ENCODE measurements at regions not wholly inside any gene's neighbourhood (a gene's known extent, or its start where the extent isn't known, plus 50 kb on each side); places are given as distances from the start of the nearest gene placed in this dataset.

- Histone ChIP-seq H2BK15ac (ENCODE audit: low read length) (no peak overlapping the region), H3K27ac (ENCODE audit: low read depth, low read length) (no peak overlapping the region), H3K36me3 (ENCODE audit: control insufficient read depth in 2 of 4, insufficient read depth in 4 of 4, low read length in 3 of 4) (no peaks in the 10 kb centered on the region), H3K79me1 (ENCODE audit: low read depth, low read length) (no peaks in the 10 kb centered on the region), H4K91ac (replicated peaks; ENCODE audit: insufficient read length, low read length) (no peak overlapping the region), H2BK120ac (replicated peaks; ENCODE audit: low read depth, low read length) (no peak overlapping the region), H3K79me2 (ENCODE audit: control insufficient read depth in 1 of 2, insufficient read depth in 2 of 2, low read length in 2 of 2) (no peaks in the 10 kb centered on the region), H2BK5ac (ENCODE audit: low read depth, low read length) (0 out of 2 replicates have a peak overlapping the region, but pooled peaks have one; percentile 8), H4K20me1 (replicated peaks in 1 of 2; ENCODE audit: control insufficient read depth in 1 of 2, insufficient read depth in 2 of 2, low read length in 2 of 2) (no peaks in the 10 kb centered on the region), H2AK5ac (ENCODE audit: low read depth, low read length) (peak overlapping the region; percentile 30; the same call in 1 of the 2 replicates), H3K27me3 (replicated peaks in 1 of 4; ENCODE audit: control insufficient read depth in 3 of 4, extremely low read depth in 1 of 4, insufficient read depth in 3 of 4, low read length in 3 of 4) (no peaks in the 10 kb centered on the region), H2BK12ac (ENCODE audit: low read depth, low read length) (peak overlapping the region; percentile 62; the same call in 1 of the 2 replicates), H4K5ac (ENCODE audit: insufficient read length, low read depth, low read length) (no peak overlapping the region), H3K56ac (replicated peaks; ENCODE audit: insufficient read length, low read depth, low read length) (no peak overlapping the region), H3K4me3 (ENCODE audit: extremely low read depth in 1 of 4, insufficient read depth in 2 of 4, low read depth in 3 of 4, low read length in 4 of 4) (no peak overlapping the region), H3K4ac (replicated peaks; ENCODE audit: insufficient read length, low read depth, low read length) (no peak overlapping the region), H3K23me2 (ENCODE audit: low read depth, low read length) (no peaks in the 10 kb centered on the region), H2AFZ (ENCODE audit: low read length) (0 out of 2 replicates have a peak overlapping the region, but pooled peaks have one; percentile 79), H3K9me3 (ENCODE audit: insufficient read depth in 2 of 2, low read depth in 1 of 2, low read length in 1 of 2) (peaks cover 0 to 6% of the 10 kb centered on the region in 2 experiments; a peak in 1 of 4 replicates), H2BK20ac (ENCODE audit: low read length) (peak overlapping the region; percentile 61; the same call in 1 of the 2 replicates), H3K4me1 (replicated peaks in 1 of 4; ENCODE audit: control insufficient read depth in 3 of 4, insufficient read depth in 4 of 4, low read length in 3 of 4) (peaks cover 0 to 5% (median 2%) of the 10 kb centered on the region in 4 experiments; a peak in 3 of 7 replicates), H3K23ac (ENCODE audit: insufficient read length) (no peak overlapping the region), H3K9ac (replicated peaks in 1 of 4; ENCODE audit: extremely low read depth in 1 of 4, low read depth in 3 of 4, low read length in 3 of 4) (no peak overlapping the region), H4K8ac (ENCODE audit: extremely low read depth, insufficient read depth, low read length) (no peak overlapping the region), H3K4me2 (ENCODE audit: insufficient read depth in 1 of 2, low read depth in 2 of 2, low read length in 2 of 2) (no peak overlapping the region), H3K14ac (ENCODE audit: insufficient read length) (no peak overlapping the region), H3K18ac (ENCODE audit: extremely low read depth, low read length) (no peak overlapping the region)
- 88% methylated on average over 1 of the region's 1 CpG; no CpG with 5 or more reads in 1 of the 2 experiments for WGBS, 2 experiments (ENCODE audit: extremely low coverage in 1 of 2, insufficient coverage in 1 of 2, insufficient read length in 1 of 2, insufficient replicate concordance in 2 of 2, low coverage in 1 of 2, low lambda C conversion rate in 2 of 2, missing lambda C conversion rate in 1 of 2)
- peak in 1 of 2 experiments; percentile 42 for DNase-seq (ENCODE audit: low read depth in 1 of 2, low spot score in 2 of 2)
- no peak for FAIRE-seq
- POLR2A ChIA-PET (ENCODE audit: partially characterized antibody): no interaction called here
- TF ChIP-seq RAD21 (IDR thresholded peaks at IDR 0.05 in 1 of 2, conservative IDR thresholded peaks at IDR 0.05 in 1 of 2; ENCODE audit: low read depth in 2 of 2, low read length in 2 of 2) (peak; percentile 34 to 51), TAF7 (optimal IDR thresholded peaks at IDR 0.05; ENCODE audit: borderline replicate concordance, low read depth, low read length) (no peak), CTCF (IDR thresholded peaks at IDR 0.05; ENCODE audit: control extremely low read depth in 1 of 3, insufficient read depth in 1 of 3, low read depth in 1 of 3, low read length in 3 of 3) (peak in 2 of 3 experiments; percentile 35 to 38; a peak in 3 of 4 replicates), KDM4A (IDR thresholded peaks at IDR 0.05; ENCODE audit: low read depth, low read length, severe bottlenecking) (no peak)
- CTCF ChIA-PET (ENCODE audit: partially characterized antibody): interaction anchor here (0.7 to 3.9 kb wide), 19 partner anchors 9 to 703 kb away, joined by 3 to 31 read pairs (median 4); no protein-coding TSS in a partner anchor
Measured at GRCh38 chr16:66278604-66279262, 87.8 kb upstream of the CDH5 start.

All from H1 (cell line).